HUES64 (cell line): ENCODE measurements at regions not wholly inside any gene's neighbourhood (a gene's known extent, or its start where the extent isn't known, plus 50 kb on each side); places are given as distances from the start of the nearest gene placed in this dataset.

ENCODE experiments used
- H3K27ac ChIP-seq: 2 replicates; pipeline ENCODE4 v1.7.0; 2013; ENCODE audit warnings: low read depth, low read length, inconsistent platforms
- H3K27me3 ChIP-seq: 2 replicates; pipeline ENCODE4 v1.6.1; 2013; ENCODE audit warnings: mild to moderate bottlenecking, low read length; ENCODE audit not compliant: insufficient read depth
- H3K36me3 ChIP-seq: 2 replicates; pipeline ENCODE4 v1.6.1; 2013; ENCODE audit warnings: mild to moderate bottlenecking, low read length; ENCODE audit not compliant: insufficient read depth
- H3K4me1 ChIP-seq: 2 replicates; pipeline ENCODE4 v1.6.1; 2013; ENCODE audit warnings: mild to moderate bottlenecking, low read length, moderate library complexity; ENCODE audit not compliant: insufficient read depth
- H3K4me3 ChIP-seq: 2 replicates; pipeline ENCODE4 v1.5.1; 2013; ENCODE audit warnings: mild to moderate bottlenecking, low read length, moderate library complexity
- H3K9ac ChIP-seq: 2 replicates; pipeline ENCODE4 v1.6.1; 2013; ENCODE audit warnings: mild to moderate bottlenecking, low read depth, low read length
- H3K9me3 ChIP-seq: 2 replicates; pipeline ENCODE4 v1.6.1; 2013; ENCODE audit warnings: low read depth, low read length; ENCODE audit not compliant: insufficient read depth
- WGBS: fragments of 150-250, 120-280 bp; methylation state at CpG from one replicate; pipeline ENCODE4 v1.1.7; 2013; ENCODE audit warnings: missing lambda C conversion rate; 5-methylcytosine and 5-hydroxymethylcytosine counted together

DNA sequence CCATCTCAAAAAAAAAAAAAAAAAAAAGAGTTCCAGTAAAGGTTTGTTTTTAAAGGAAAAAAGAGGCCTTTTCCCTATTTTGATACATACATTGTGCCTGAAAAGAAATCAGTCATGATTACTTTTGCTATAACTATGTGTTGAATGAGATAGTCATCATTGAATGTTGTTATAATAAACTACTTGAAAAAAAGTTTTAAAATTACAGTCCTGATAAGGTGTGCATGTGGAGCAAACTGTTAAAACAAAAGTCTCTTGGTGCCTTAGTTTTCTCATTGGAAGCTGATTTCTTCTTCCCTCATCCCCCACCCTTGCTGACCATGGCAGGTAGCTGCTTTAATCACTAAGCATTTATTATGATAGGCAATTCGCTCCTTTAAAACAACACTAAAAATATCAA, 172.3 kb upstream of the TBCA start:
- H3K9me3 ChIP-seq, result no peaks in the 10 kb centered on the region
- H3K27ac ChIP-seq, result no peak overlapping the region
- 80% methylated on average over 1 of the region's 1 CpG for WGBS
- peaks cover 39% of the 10 kb centered on the region for H3K27me3 ChIP-seq
- no peak overlapping the region for H3K4me3 ChIP-seq
- peaks cover 6% of the 10 kb centered on the region; the same call in 1 of the 2 replicates for H3K4me1 ChIP-seq
- no peaks in the 10 kb centered on the region for H3K36me3 ChIP-seq
- no peak overlapping the region for H3K9ac ChIP-seq

DNA sequence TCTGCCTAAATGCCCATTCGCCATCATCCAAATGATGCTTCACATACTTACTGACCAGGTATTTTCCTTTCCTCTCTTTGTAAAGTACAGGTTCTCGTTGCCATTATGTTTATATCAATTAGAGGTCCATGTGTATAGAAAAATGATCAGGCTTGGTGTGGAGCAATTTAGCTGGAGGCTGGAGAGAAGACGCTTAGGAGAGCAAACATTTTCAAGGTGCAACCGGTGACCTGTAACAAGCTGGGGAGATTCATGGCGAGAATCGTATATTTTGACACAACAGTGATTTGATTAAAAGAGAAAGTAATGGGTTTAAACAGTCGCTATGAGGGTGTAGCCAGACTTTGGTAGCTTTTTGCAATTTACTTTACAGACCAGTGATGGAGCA, 170.9 kb upstream of the TBCA start:
- Histone ChIP-seq H3K4me3 (no peak overlapping the region), H3K9ac (no peak overlapping the region), H3K36me3 (no peaks in the 10 kb centered on the region), H3K4me1 (no peaks in the 10 kb centered on the region), H3K27ac (no peak overlapping the region), H3K27me3 (peaks cover 27% of the 10 kb centered on the region), H3K9me3 (no peaks in the 10 kb centered on the region)
- 93% methylated on average over 7 of the region's 7 CpGs for WGBS

DNA sequence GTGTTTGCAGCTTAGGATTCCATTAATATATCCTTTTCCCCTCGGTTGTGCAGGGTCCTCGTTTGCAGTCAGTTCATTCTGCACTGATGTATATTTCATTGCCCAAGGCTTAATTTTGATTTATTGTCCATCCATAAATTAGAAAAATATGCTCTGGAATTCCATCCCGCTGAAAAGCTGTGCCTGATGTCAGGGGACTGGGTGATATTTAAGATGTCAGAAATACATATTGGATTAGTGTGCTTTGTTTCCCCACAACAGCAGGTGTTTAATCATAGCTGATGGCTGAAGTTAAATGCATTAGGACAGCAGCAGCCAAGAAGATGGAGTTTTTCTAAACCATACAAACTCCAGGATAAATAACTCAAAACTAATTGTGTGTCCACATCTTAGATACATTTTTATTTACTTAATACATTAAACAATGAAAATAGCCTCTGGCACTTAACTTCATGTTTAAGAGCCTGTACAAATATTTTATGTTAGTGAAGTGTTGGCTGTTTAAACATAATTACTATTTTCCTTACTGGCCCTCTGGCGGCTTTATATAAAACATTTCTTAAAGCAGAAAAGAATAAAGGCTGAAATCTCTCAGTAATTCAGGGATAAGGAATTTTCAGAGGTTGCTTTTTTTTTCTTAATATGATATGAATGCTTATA, 170.4 kb upstream of the TBCA start:
- peaks cover 22% of the 10 kb centered on the region for H3K27me3 ChIP-seq
- H3K27ac ChIP-seq, result no peak overlapping the region
- no peaks in the 10 kb centered on the region for H3K36me3 ChIP-seq
- H3K9me3 ChIP-seq, result no peaks in the 10 kb centered on the region
- H3K4me3 ChIP-seq, result no peak overlapping the region
- no peak overlapping the region for H3K9ac ChIP-seq
- no peaks in the 10 kb centered on the region for H3K4me1 ChIP-seq
- 82% methylated on average over 3 of the region's 4 CpGs for WGBS

DNA sequence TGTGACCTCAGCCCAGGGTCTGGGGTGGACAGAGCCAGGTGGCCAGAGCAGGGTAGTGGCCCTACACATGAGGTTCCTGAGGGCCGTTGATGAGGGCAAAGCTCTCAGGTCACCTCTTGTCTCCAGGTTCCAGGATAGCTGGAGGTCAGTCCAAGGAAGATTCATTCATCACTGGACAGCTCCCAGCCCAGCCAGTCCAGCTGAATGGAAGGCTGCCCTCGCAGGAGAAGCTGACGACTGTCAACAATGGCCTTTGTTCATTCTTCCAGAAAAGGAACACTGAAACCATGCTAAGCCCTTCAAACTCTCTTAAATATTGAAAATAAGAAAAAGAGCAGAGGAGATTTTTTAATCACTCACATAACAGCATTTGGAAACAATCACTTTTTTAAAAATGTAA, 169.7 kb upstream of the TBCA start:
- Histone ChIP-seq H3K36me3 (no peaks in the 10 kb centered on the region), H3K4me3 (no peak overlapping the region), H3K27me3 (peaks cover 16% of the 10 kb centered on the region), H3K27ac (no peak overlapping the region), H3K9ac (no peak overlapping the region), H3K4me1 (no peaks in the 10 kb centered on the region), H3K9me3 (no peaks in the 10 kb centered on the region)
- WGBS, result 85% methylated on average over 3 of the region's 3 CpGs

DNA sequence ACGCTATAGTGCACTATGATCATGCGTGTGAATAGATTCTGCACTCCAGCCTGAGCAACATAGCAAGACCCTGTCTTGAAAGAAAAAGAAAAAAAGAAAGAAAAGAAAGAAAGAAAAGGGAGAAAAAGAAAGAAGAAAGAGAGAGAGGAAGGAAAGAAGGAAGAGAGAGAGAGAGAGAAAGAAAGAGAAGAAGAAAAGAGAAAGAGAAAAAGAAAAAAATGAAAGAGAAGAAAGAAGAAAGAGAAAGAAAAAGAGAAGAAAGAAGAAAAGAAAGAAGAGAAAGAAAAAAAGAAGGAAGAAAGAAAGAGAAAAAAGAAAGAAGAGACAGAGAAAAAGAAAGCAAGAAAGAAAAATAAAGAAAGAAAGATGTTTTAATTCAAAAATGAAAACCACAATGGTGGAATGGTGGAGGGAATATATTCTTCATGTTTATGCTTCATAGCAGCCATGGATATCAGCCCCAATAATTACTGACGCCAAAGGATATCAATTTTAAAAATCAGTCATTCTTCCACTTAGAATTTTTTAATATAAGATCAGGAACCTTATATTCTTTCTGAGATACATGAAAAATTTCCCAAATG, 168.7 kb upstream of the TBCA start:
- Histone ChIP-seq H3K27me3 (peaks cover 9% of the 10 kb centered on the region), H3K36me3 (no peaks in the 10 kb centered on the region), H3K4me1 (no peaks in the 10 kb centered on the region), H3K27ac (no peak overlapping the region), H3K9me3 (no peaks in the 10 kb centered on the region), H3K4me3 (no peak overlapping the region), H3K9ac (no peak overlapping the region)
- WGBS, result 95% methylated on average over 2 of the region's 3 CpGs

DNA sequence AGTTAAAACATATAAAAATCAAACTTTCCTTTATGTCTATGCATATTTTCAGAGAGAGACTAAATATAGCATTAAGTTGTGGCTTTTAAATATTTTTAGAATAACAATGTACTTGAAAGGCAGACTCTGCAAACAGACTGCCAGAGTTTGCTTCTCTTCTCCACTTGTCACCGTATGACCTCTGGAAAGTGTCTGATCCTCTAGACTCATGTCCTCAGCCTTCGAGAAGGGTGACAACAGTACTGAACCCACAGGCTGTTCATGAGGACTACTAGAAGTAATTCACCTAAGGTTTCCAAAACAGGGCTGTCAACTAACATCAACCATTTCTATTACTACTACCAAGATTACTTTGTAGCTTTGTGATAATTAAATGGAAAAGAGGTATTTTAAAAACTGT, 167.7 kb upstream of the TBCA start:
- H3K4me3 ChIP-seq, result no peak overlapping the region
- H3K9me3 ChIP-seq, result no peaks in the 10 kb centered on the region
- H3K27me3 ChIP-seq, result peaks cover 3% of the 10 kb centered on the region; the same call in 1 of the 2 replicates
- no peaks in the 10 kb centered on the region for H3K4me1 ChIP-seq
- H3K27ac ChIP-seq, result no peak overlapping the region
- WGBS, result 83% methylated on average over 2 of the region's 2 CpGs
- H3K36me3 ChIP-seq, result no peaks in the 10 kb centered on the region
- no peak overlapping the region for H3K9ac ChIP-seq

DNA sequence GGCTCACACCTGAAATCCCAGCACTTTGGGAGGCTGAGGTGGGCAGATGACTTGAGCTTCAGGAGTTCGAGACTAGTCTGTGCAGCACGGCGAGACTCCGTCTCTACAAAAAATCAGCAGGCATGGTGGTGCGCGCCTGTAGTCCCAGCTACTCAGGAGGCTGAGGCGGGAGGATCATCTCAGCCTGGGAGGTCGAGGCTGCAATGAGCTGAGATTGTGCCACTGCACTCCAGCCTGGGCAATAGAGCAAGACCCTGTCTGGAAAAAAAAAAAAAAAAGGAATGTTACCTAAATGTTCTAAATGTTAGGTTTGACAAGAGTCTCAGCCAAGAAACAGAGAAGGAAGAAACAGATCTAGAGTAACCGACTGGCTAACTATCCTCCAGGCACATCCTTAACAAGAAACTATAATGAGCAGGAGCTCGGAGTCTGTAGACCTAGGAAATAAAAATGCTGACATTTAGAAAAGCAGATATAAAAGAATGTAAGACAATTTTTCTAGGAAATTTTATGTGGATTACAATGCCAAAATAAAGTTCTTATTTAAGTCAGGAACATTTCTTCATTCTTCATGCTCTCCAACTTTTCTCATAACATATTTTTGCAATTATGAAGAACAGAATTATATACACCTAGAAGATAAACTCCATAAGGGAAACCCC, 166.6 kb upstream of the TBCA start:
- Histone ChIP-seq H3K9me3 (no peaks in the 10 kb centered on the region), H3K4me1 (no peaks in the 10 kb centered on the region), H3K27ac (no peak overlapping the region), H3K9ac (no peak overlapping the region), H3K36me3 (no peaks in the 10 kb centered on the region), H3K27me3 (peaks cover 8% of the 10 kb centered on the region; the same call in 1 of the 2 replicates), H3K4me3 (no peak overlapping the region)
- WGBS, result 91% methylated on average over 9 of the region's 10 CpGs

DNA sequence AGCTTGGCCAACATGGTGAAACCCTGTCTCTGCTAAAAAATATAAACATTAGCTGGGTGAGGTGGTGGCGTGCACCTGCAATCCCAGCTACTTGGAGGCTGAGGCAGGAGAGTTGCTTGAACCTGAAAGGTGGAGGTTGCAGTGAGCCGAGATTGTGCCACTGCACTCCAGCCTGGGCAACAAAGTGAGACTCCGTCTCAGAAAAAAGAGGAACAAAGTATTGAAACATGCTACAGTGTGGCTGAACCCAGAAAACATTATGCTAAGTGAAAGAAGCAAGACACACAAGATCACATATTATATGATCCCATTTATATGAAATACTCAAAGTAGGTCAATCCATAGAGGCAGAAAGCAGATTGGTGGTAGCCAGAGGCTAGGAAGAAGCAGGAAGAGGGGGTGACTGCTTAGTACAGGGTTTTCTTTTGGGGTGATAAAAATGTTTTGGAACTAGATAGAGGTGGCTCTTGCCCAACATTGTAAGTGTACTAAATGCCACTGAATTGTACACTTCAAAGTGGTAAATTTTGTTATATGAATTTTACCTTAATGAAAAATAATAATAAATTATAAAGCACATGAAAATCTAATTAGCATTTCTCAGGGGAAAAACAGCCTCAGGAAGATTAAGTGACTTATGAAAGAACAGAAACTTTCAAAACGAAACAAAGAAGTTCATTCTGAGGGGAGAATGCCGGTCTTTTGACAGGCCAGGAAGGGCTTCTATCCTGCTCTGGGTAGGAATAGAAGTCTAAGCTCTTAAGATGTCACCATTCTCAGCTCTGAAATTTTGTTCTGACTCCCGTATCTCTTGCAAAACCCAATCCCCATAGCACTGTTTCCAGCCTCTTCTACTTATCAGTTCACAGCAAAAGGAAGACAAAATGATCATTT, 161.1 kb upstream of the TBCA start:
- Histone ChIP-seq H3K9ac (no peak overlapping the region), H3K27ac (no peak overlapping the region), H3K27me3 (peaks cover 8% of the 10 kb centered on the region; the same call in 1 of the 2 replicates), H3K36me3 (no peaks in the 10 kb centered on the region), H3K4me1 (no peaks in the 10 kb centered on the region), H3K4me3 (no peak overlapping the region), H3K9me3 (no peaks in the 10 kb centered on the region)
- 92% methylated on average over 6 of the region's 6 CpGs for WGBS

DNA sequence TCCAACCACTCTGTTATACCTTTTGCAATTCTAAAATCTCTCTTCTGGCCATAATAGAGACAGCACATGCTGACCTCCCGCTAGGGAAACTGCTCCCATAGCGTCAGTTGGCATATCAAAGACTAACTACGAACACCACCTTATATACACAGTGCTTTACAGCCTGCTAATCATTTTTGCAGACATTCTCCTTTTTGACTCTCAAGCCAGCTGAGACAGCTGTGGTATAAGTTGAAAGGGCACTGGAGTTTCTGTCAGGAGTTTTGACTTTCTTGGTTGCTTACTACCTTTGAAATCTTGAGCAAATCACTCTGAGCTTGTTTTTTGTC, 160.2 kb upstream of the TBCA start:
- no peaks in the 10 kb centered on the region for H3K36me3 ChIP-seq
- H3K9me3 ChIP-seq, result no peaks in the 10 kb centered on the region
- H3K4me3 ChIP-seq, result no peak overlapping the region
- no peaks in the 10 kb centered on the region for H3K4me1 ChIP-seq
- 91% methylated on average over 3 of the region's 3 CpGs for whole genome bisulfite sequencing
- no peak overlapping the region for H3K27ac ChIP-seq
- H3K27me3 ChIP-seq, result peaks cover 10% of the 10 kb centered on the region; the same call in 1 of the 2 replicates
- H3K9ac ChIP-seq, result no peak overlapping the region

DNA sequence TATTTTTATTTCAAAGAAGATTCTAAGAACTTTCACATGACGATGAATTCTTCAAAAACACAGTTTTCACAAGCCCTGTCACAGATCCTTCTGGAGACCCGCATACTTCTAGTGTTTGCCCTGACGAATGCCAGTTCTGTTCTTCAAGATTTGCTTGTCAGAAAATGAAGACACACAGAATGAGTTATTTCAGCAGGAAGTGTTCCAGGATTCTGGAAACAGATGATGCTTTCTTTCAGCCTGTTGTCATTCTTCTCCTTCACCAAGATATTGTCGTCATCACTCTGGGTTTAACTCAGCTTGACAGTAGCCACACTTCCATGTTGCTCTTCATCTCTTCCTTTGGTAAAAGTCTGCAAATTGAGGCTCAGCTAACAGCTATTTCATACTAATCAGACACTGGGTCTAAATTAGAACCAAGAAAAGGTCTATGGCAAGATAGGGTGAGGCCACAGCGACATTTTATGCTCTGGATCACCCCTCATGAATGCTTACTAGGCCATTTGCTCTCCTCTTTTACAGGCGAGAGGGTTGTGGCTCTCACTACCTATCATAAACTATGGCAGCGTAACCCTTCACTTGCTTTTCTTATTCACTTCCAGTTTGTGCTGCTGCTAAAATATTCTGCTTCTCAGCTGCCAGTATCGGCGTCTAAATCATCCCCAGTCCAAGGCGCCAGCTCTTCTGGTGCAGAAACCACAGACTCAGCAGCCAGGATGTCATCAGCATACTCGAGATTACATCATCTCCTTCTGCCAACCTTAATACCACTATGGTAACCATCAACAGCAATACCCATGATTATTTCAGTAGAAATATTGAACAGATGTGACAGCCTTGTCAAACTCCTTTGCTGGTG, 159.6 kb upstream of the TBCA start:
- H3K9me3 ChIP-seq, result no peaks in the 10 kb centered on the region
- H3K36me3 ChIP-seq, result no peaks in the 10 kb centered on the region
- H3K27me3 ChIP-seq, result peaks cover 10% of the 10 kb centered on the region; the same call in 1 of the 2 replicates
- no peak overlapping the region for H3K27ac ChIP-seq
- WGBS, result 93% methylated on average over 11 of the region's 11 CpGs
- H3K4me1 ChIP-seq, result no peaks in the 10 kb centered on the region
- no peak overlapping the region for H3K4me3 ChIP-seq
- no peak overlapping the region for H3K9ac ChIP-seq
